ENCODE measurements at regions not wholly inside any gene's neighbourhood (a gene's known extent, or its start where the extent isn't known, plus 50 kb on each side); places are given as distances from the start of the nearest gene placed in this dataset.

DNA sequence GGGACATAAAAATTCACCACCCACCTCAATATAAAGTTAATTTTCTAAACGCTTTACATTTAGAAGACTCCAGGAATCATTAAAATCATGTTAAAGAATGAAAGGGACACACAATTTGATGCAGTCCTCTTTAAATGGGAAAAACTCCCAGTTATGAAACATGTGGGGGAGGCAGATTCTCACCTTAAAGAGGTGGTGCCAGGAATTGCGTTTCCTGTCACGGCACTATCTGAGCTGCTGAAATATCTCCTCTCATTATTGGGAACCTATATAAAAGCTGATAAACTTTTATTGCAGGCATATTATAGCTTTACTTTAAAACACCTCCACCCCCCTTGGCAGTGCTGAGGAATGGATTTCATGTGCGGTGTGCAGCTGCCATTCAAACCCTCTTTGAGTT is 94.8 kb upstream of the SORCS3 start:
- TF ChIP-seq CTCF (IDR thresholded peaks at IDR 0.05; ENCODE audit: insufficient read depth, low read depth, low read length) (no peak), EZH2 (IDR thresholded peaks at IDR 0.05; ENCODE audit: insufficient read depth, low read length) (no peak)

All from astrocyte (in vitro differentiated cells and primary cell).